ENCODE measurements at regions not wholly inside any gene's neighbourhood (a gene's known extent, or its start where the extent isn't known, plus 50 kb on each side); places are given as distances from the start of the nearest gene placed in this dataset.
"Not testable (repeated sequence)": the region's sequence is repeated elsewhere in the genome, so short reads cannot be mapped to it uniquely, and the experiment has no call there.

DNA sequence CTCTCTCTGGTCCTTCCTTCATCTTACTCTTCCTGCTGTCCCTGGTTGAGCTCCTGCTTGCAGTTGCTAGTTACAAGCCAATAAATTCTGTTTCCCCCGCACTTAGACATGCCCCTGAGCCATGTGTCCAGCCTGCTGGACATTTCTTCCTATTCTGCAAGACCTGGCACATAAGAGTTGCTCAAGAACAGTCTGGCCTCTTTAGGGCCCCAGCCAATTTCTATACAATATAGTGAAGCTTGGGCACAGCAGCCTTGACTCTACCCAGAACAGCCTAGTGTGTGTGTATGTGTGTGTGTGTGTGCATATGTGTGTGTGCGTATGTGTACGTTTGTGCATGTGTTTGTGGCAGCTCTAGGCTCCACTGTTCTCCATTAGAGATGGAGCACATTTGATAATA, 276.0 kb downstream of the CYRIA start:
- Histone ChIP-seq H4K91ac (ENCODE audit: insufficient read depth, low read depth, low read length) (no peak overlapping the region), H3K23ac (ENCODE audit: low read depth, low read length) (no peak overlapping the region), H2AFZ (replicated peaks; ENCODE audit: low read length, poor library complexity) (no peak overlapping the region), H4K20me1 (ENCODE audit: insufficient read depth, low read length) (no peaks in the 10 kb centered on the region), H3K56ac (ENCODE audit: extremely low read depth, insufficient read depth, low read length) (no peak overlapping the region), H3K9me3 (ENCODE audit: control insufficient read depth, insufficient read depth, low read length) (peaks cover 28% of the 10 kb centered on the region), H3K27ac (ENCODE audit: insufficient read depth, low read length) (no peak overlapping the region), H3K4me1 (ENCODE audit: control insufficient read depth, insufficient read depth, low read length) (no peaks in the 10 kb centered on the region), H2AK5ac (ENCODE audit: low read depth, low read length) (no peak overlapping the region), H3K18ac (ENCODE audit: low read depth, low read length) (no peak overlapping the region), H3K4me2 (ENCODE audit: low read depth, low read length) (no peak overlapping the region), H2BK20ac (ENCODE audit: low read depth, low read length) (no peak overlapping the region), H2BK120ac (ENCODE audit: low read depth, low read length) (no peak overlapping the region), H2BK15ac (ENCODE audit: low read depth, low read length) (no peak overlapping the region), H2BK5ac (ENCODE audit: low read depth, low read length, poor library complexity, severe bottlenecking) (no peak overlapping the region), H3K4ac (ENCODE audit: low read depth, low read length) (no peak overlapping the region), H4K8ac (ENCODE audit: low read depth in 2 of 2, low read length in 2 of 2) (no peak overlapping the region), H4K5ac (ENCODE audit: low read depth, low read length) (no peak overlapping the region), H3K79me1 (ENCODE audit: low read depth in 1 of 2, low read length in 2 of 2) (no peaks in the 10 kb centered on the region), H3K9me1 (ENCODE audit: insufficient read depth, low read length) (no peaks in the 10 kb centered on the region), H2AK9ac (replicated peaks; ENCODE audit: low read depth, low read length, poor library complexity) (no peak overlapping the region), H3K36me3 (ENCODE audit: control insufficient read depth, insufficient read depth, low read length) (no peaks in the 10 kb centered on the region), H3K9ac (ENCODE audit: low read depth, low read length) (no peak overlapping the region), H3K4me3 (ENCODE audit: insufficient read depth, low read depth, low read length) (no peak overlapping the region), H3K14ac (replicated peaks; ENCODE audit: low read depth, low read length) (no peak overlapping the region), H3K27me3 (ENCODE audit: control insufficient read depth, insufficient read depth, low read length) (no peaks in the 10 kb centered on the region)
- 57% methylated on average over 2 of the region's 3 CpGs; no CpG with 5 or more reads in 1 of the 2 experiments for WGBS, 2 experiments (ENCODE audit: extremely low coverage in 2 of 2, insufficient read length in 1 of 2)
- DNase-seq = no peak
- in situ Hi-C loops (cut with MboI; ENCODE audit: low sequenced_read_pairs) (no loop called here), dilution Hi-C loops (cut with HindIII; ENCODE audit: low sequenced_read_pairs, unreplicated experiment) (no loop called here), intact Hi-C loops (cut with micrococcal nuclease) (no loop called here)
- BruUV-seq (replicated peaks) = no TSS peak
- no peak for ATAC-seq (ENCODE audit: low read depth)
- POLR2A ChIA-PET (ENCODE audit: unreplicated experiment) = no interaction called here
- TF ChIP-seq, protein P1, sequence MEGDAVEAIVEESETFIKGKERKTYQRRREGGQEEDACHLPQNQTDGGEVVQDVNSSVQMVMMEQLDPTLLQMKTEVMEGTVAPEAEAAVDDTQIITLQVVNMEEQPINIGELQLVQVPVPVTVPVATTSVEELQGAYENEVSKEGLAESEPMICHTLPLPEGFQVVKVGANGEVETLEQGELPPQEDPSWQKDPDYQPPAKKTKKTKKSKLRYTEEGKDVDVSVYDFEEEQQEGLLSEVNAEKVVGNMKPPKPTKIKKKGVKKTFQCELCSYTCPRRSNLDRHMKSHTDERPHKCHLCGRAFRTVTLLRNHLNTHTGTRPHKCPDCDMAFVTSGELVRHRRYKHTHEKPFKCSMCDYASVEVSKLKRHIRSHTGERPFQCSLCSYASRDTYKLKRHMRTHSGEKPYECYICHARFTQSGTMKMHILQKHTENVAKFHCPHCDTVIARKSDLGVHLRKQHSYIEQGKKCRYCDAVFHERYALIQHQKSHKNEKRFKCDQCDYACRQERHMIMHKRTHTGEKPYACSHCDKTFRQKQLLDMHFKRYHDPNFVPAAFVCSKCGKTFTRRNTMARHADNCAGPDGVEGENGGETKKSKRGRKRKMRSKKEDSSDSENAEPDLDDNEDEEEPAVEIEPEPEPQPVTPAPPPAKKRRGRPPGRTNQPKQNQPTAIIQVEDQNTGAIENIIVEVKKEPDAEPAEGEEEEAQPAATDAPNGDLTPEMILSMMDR (conservative IDR thresholded peaks at IDR 0.05; ENCODE audit: low read depth, low read length) = no peak
- no peak for TF ChIP-seq FOS (IDR thresholded peaks at IDR 0.05; ENCODE audit: low read depth, low read length)
- TF ChIP-seq CEBPB (IDR thresholded peaks at IDR 0.05; ENCODE audit: low read depth, low read length) = no peak
- TF ChIP-seq, protein P2, sequence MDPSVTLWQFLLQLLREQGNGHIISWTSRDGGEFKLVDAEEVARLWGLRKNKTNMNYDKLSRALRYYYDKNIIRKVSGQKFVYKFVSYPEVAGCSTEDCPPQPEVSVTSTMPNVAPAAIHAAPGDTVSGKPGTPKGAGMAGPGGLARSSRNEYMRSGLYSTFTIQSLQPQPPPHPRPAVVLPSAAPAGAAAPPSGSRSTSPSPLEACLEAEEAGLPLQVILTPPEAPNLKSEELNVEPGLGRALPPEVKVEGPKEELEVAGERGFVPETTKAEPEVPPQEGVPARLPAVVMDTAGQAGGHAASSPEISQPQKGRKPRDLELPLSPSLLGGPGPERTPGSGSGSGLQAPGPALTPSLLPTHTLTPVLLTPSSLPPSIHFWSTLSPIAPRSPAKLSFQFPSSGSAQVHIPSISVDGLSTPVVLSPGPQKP (IDR thresholded peaks at IDR 0.05; ENCODE audit: borderline replicate concordance, low read depth, low read length) = no peak
- TF ChIP-seq RAD21 (IDR thresholded peaks at IDR 0.05; ENCODE audit: low read length) = no peak
- CTCF ChIA-PET = no interaction called here

DNA sequence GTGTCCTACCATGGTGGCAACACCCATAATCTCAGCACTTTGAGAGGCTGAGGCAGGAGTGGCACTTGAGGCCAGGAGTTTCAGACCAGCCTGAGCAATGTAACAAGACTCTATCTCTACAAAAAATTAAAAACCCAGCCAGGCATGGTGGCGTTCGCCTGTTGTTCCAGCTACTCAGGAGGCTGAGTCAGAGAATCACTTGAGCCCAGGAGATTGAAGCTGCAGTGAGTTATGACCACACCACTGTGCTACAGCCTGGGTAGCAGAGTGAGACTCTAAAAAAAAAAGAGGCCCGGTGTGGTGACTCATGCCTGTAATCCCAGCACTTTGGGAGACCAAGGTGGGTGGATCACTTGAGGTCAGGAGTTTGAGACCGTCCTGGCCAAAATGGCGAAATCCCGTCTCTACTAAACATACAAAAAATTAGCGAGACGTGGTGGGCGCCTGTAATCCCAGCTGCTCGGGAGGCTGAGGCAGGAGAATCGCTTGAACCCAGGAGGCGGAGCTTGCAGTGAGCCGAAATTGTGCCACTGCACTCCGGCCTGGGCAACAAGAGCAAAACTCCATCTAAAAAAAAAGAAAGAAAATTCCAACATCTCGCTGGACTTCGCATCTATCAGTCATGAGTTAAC, 277.3 kb downstream of the CYRIA start:
- DNase-seq; H3K27me3 ChIP-seq (ENCODE audit: control insufficient read depth, insufficient read depth, low read length); H3K4me1 ChIP-seq (ENCODE audit: control insufficient read depth, insufficient read depth, low read length); H3K56ac ChIP-seq (ENCODE audit: extremely low read depth, insufficient read depth, low read length); CTCF ChIA-PET; H4K5ac ChIP-seq (ENCODE audit: low read depth, low read length); H3K23ac ChIP-seq (ENCODE audit: low read depth, low read length); in situ Hi-C loops (cut with MboI; ENCODE audit: low sequenced_read_pairs); H2BK5ac ChIP-seq (ENCODE audit: low read depth, low read length, poor library complexity, severe bottlenecking); H3K18ac ChIP-seq (ENCODE audit: low read depth, low read length); H3K9me1 ChIP-seq (ENCODE audit: insufficient read depth, low read length); H4K20me1 ChIP-seq (ENCODE audit: insufficient read depth, low read length); H2AK9ac ChIP-seq (replicated peaks; ENCODE audit: low read depth, low read length, poor library complexity); intact Hi-C loops (cut with micrococcal nuclease); H3K27ac ChIP-seq (ENCODE audit: insufficient read depth, low read length); H3K4me3 ChIP-seq (ENCODE audit: insufficient read depth, low read depth, low read length); H3K9ac ChIP-seq (ENCODE audit: low read depth, low read length); dilution Hi-C loops (cut with HindIII; ENCODE audit: low sequenced_read_pairs, unreplicated experiment); H3K4me2 ChIP-seq (ENCODE audit: low read depth, low read length); H2BK120ac ChIP-seq (ENCODE audit: low read depth, low read length); ATAC-seq (ENCODE audit: low read depth); H2BK15ac ChIP-seq (ENCODE audit: low read depth, low read length); H3K36me3 ChIP-seq (ENCODE audit: control insufficient read depth, insufficient read depth, low read length); H3K4ac ChIP-seq (ENCODE audit: low read depth, low read length); BruUV-seq (replicated peaks); H2AFZ ChIP-seq (replicated peaks; ENCODE audit: low read length, poor library complexity); H4K8ac ChIP-seq (ENCODE audit: low read depth in 2 of 2, low read length in 2 of 2); H3K79me1 ChIP-seq (ENCODE audit: low read depth in 1 of 2, low read length in 2 of 2); H2BK20ac ChIP-seq (ENCODE audit: low read depth, low read length); H3K14ac ChIP-seq (replicated peaks; ENCODE audit: low read depth, low read length); H4K91ac ChIP-seq (ENCODE audit: insufficient read depth, low read depth, low read length); POLR2A ChIA-PET (ENCODE audit: unreplicated experiment); H2AK5ac ChIP-seq (ENCODE audit: low read depth, low read length): not testable (repeated sequence)
- no CpG with 5 or more reads among the region's 16 CpGs for WGBS, 2 experiments (ENCODE audit: extremely low coverage in 2 of 2, insufficient read length in 1 of 2)
- peaks cover 22% of the 10 kb centered on the region for H3K9me3 ChIP-seq (ENCODE audit: control insufficient read depth, insufficient read depth, low read length)

All from IMR-90 (cell line).